Ishikawa (cell line): ENCODE measurements at regions not wholly inside any gene's neighbourhood (a gene's known extent, or its start where the extent isn't known, plus 50 kb on each side); places are given as distances from the start of the nearest gene placed in this dataset.

Experiments used
- CEBPB ChIP-seq: IDR thresholded peaks from 2 replicates; pipeline ENCODE4 v1.6.1; 2012
- CREB1 ChIP-seq: IDR thresholded peaks from 2 replicates; pipeline ENCODE4 v1.6.1; 2012; ENCODE audit warnings: low read depth
- EGR1 ChIP-seq: IDR thresholded peaks from 2 replicates; pipeline ENCODE4 v1.6.1; 2012
- EP300 ChIP-seq: IDR thresholded peaks from 2 replicates; pipeline ENCODE4 v1.6.1; 2012; ENCODE audit warnings: borderline replicate concordance
- FOXM1 ChIP-seq: IDR thresholded peaks from 2 replicates; pipeline ENCODE4 v1.6.1; 2012; ENCODE audit warnings: low read depth, borderline replicate concordance
- MAX ChIP-seq: IDR thresholded peaks from 2 replicates; pipeline ENCODE4 v1.6.1; 2012
- NFIC ChIP-seq: IDR thresholded peaks from 2 replicates; pipeline ENCODE4 v1.6.1; 2012
- RAD21 ChIP-seq: IDR thresholded peaks from 2 replicates; pipeline ENCODE4 v1.6.1; 2012; ENCODE audit warnings: low read depth
- REST ChIP-seq: IDR thresholded peaks from 2 replicates; pipeline ENCODE4 v1.6.1; 2012; ENCODE audit warnings: low read depth, mild to moderate bottlenecking
- TAF1 ChIP-seq: IDR thresholded peaks from 2 replicates; pipeline ENCODE4 v1.6.1; 2012; ENCODE audit warnings: low read depth, mild to moderate bottlenecking
- TCF12 ChIP-seq: IDR thresholded peaks from 2 replicates; pipeline ENCODE4 v1.6.1; 2012; ENCODE audit warnings: low read depth
- TEAD4 ChIP-seq: IDR thresholded peaks from 2 replicates; pipeline ENCODE4 v1.6.1; 2012
- USF1 ChIP-seq: IDR thresholded peaks from 2 replicates; pipeline ENCODE4 v1.6.1; 2012
- YY1 ChIP-seq: IDR thresholded peaks from 2 replicates; pipeline ENCODE4 v1.6.1; 2012; ENCODE audit warnings: low read depth
- ZBTB7A ChIP-seq: IDR thresholded peaks from 2 replicates; pipeline ENCODE4 v1.6.1; 2012; ENCODE audit warnings: low read depth

- TF ChIP-seq NFIC (no peak), REST (no peak), EP300 (no peak), YY1 (no peak), CEBPB (no peak), FOXM1 (no peak), RAD21 (no peak), TEAD4 (no peak), USF1 (no peak), TAF1 (no peak), MAX (no peak), CREB1 (no peak), EGR1 (no peak), ZBTB7A (no peak), TCF12 (no peak)
Measured at GRCh38 chr1:47569261-47569660, 131.4 kb downstream of the FOXD2 start.

GRCh38 chr1:47569681-47570470 lies 132.0 kb downstream of the FOXD2 start:
- TF ChIP-seq YY1 (no peak), RAD21 (peak; percentile 32), TCF12 (no peak), TEAD4 (peak; percentile 68), USF1 (no peak), TAF1 (no peak), CREB1 (no peak)

GRCh38 chr1:47571161-47571560 lies 133.3 kb downstream of the FOXD2 start:
- TF ChIP-seq CREB1 = no peak
- no peak for TF ChIP-seq TEAD4
- no peak for TF ChIP-seq TAF1
- no peak for TF ChIP-seq YY1
- TF ChIP-seq EP300 = no peak
- no peak for TF ChIP-seq NFIC

- TF ChIP-seq NFIC = no peak
- no peak for TF ChIP-seq ZBTB7A
- TF ChIP-seq EP300 = no peak
- TF ChIP-seq YY1 = no peak
- no peak for TF ChIP-seq RAD21
- TF ChIP-seq REST = no peak
- TF ChIP-seq CREB1 = no peak
- no peak for TF ChIP-seq CEBPB
- TF ChIP-seq TAF1 = no peak
- TF ChIP-seq FOXM1 = no peak
- TF ChIP-seq EGR1 = no peak
- TF ChIP-seq TCF12 = no peak
- TF ChIP-seq MAX = no peak
- no peak for TF ChIP-seq USF1
- TF ChIP-seq TEAD4 = no peak
Measured at GRCh38 chr1:47571952-47572351, 134.1 kb downstream of the FOXD2 start.

GRCh38 chr1:47572731-47573430 lies 135.0 kb downstream of the FOXD2 start:
- TF ChIP-seq CREB1 (no peak), RAD21 (no peak), TAF1 (no peak), USF1 (no peak), FOXM1 (no peak), YY1 (no peak), NFIC (no peak), REST (no peak), EP300 (no peak)
